Heart right ventricle (tissue), 16 donors: ENCODE measurements at regions not wholly inside any gene's neighbourhood (a gene's known extent, or its start where the extent isn't known, plus 50 kb on each side); places are given as distances from the start of the nearest gene placed in this dataset.

ENCODE experiments used
- ATAC-seq, 8 donors: fragments of 200-7000 bp; cut with Tn5 transposase; one replicate each; pipeline ENCODE4 v1.9.1; 2020; ENCODE audit warnings: mild to moderate bottlenecking in 8 of 8, moderate library complexity in 8 of 8, moderate number of reproducible peaks in 1 of 8
- DNase-seq, 2 donors: peaks; one replicate each; pipeline ENCODE4 v3.0.0-alpha.2; 2020
- H3K27ac ChIP-seq, 10 donors: fragments of 200-600 bp; sonication (generic) in 2 of 10; one replicate each; pipeline versions ENCODE4 v1.5.0 to v1.8.0; 2020 to 2022; ENCODE audit warnings: mild to moderate bottlenecking in 3 of 10
- H3K27me3 ChIP-seq, 7 donors: fragments of 200-600 bp; one replicate each; pipeline ENCODE4 v1.8.0; 2021 to 2022; ENCODE audit warnings: mild to moderate bottlenecking in 2 of 7
- H3K36me3 ChIP-seq, 9 donors: fragments of 200-600 bp; sonication (generic) in 1 of 9; one replicate each; pipeline versions ENCODE4 v1.5.0 to v1.8.0; 2020 to 2022; ENCODE audit warnings: mild to moderate bottlenecking in 2 of 9
- H3K4me1 ChIP-seq, 9 donors: fragments of 200-600 bp; sonication (generic) in 1 of 9; one replicate each; pipeline versions ENCODE4 v1.5.0 to v1.8.0; 2020 to 2022; ENCODE audit warnings: mild to moderate bottlenecking in 4 of 9
- H3K4me3 ChIP-seq, 10 donors: fragments of 200-600 bp; sonication (generic) in 2 of 10; one replicate each; pipeline versions ENCODE4 v1.5.0 to v1.8.0; 2020 to 2022; ENCODE audit warnings: mild to moderate bottlenecking in 7 of 10, moderate library complexity in 2 of 10
- H3K9me3 ChIP-seq, 11 donors: fragments of 200-600 bp in 10 of 11; sonication (generic) in 2 of 11; one replicate each; pipeline versions ENCODE4 v1.5.0 to v1.8.0; 2013 to 2022; ENCODE audit warnings: mild to moderate bottlenecking in 2 of 11, control low read depth in 1 of 11, moderate library complexity in 1 of 11
- CTCF ChIP-seq, 9 donors: fragments of 200-600 bp; sonication (generic) in 2 of 9; IDR thresholded peaks; one replicate each; pipeline versions ENCODE4 v1.5.0 to v1.8.0; 2021 to 2022; ENCODE audit warnings: antibody characterized with exemption in 9 of 9, mild to moderate bottlenecking in 5 of 9, moderate library complexity in 1 of 9
- WGBS, 2 donors: extraction: QIAGEN DNeasy Blood & Tissue Kit; methylation state at CpG; one replicate each; pipeline ENCODE4 v1.1.7; 2013; ENCODE audit warnings: inconsistent platforms in 1 of 2; 5-methylcytosine and 5-hydroxymethylcytosine counted together
- intact Hi-C, 10 donors: fragments of 100-400 bp; cut with DNase I; formaldehyde crosslinking; loops; one replicate each; pipeline versions ENCODE4 v1.11.1 to v1.14.2; 2022
- donor health status: Arrhythmogenic right ventricular cardiomyopathy.
- donor health status: ischemic (EF 13 %, LVEDD 7.1; RV severe dilation, severe dysfunction).
- donor health status: healthy with polysubstance abuse.
- donor health status: DM: no; HTN: yes; CAD: no.
- donor health status: DM: no; HTN: no; CAD: no.
- donor health status: ischemic (EF 25% LVEDD 6.9; RV normal size, moderate dysfunction).
- donor health status: ischemic (EF 25% LVEDD 5.7; RV mildly dilated, moderate dysfunction).
- donor health status: healthy.
- donor health status: DM: yes; HTN: yes; CAD: no.
- donor health status: Ischemic cardiomyopathy.
- donor health status: ischemic (EF 35%, LVEDD 5.7; RV mildly dilated, moderate dysfunction).
- donor health status: nonischemic (EF 11% LVEDD 7.7; RV severe dilation, severe dysfunction).
- donor health status: DM: yes; HTN: yes; CAD: no.
- donor health status: PGD.
- donor health status: ischemic (EF 29% LVEDD 5.4; RV normal size, mild dysfunction).
- donor health status: nonischemic (EF 23%, LVEDD 6.1; RV moderate dilation, normal function).

GRCh38 chr2:45323344-45323743, 287.7 kb downstream of the SRBD1 start:
- WGBS, 2 donors, result 83 to 84% methylated on average over 3 of the region's 3 CpGs
- intact Hi-C loops, result no loop called here
- Histone ChIP-seq H3K9me3 (peaks cover 0 to 17% (median 7%) of the 10 kb centered on the region in 11 donors), H3K4me3 (no peak overlapping the region), H3K4me1 (no peaks in the 10 kb centered on the region), H3K36me3 (no peaks in the 10 kb centered on the region), H3K27me3 (no peaks in the 10 kb centered on the region), H3K27ac (no peak overlapping the region)
- no peak for TF ChIP-seq CTCF (IDR thresholded peaks at IDR 0.05)
- DNase-seq, result no peak
- ATAC-seq, result no peak

GRCh38 chr2:45320956-45321355, 290.1 kb downstream of the SRBD1 start:
- no peak for TF ChIP-seq CTCF (IDR thresholded peaks at IDR 0.05)
- DNase-seq (no peak), ATAC-seq (no peak)
- no peaks in the 10 kb centered on the region for H3K36me3 ChIP-seq
- 90 to 91% methylated on average over 2 of the region's 2 CpGs for WGBS, 2 donors
- H3K4me1 ChIP-seq, result no peaks in the 10 kb centered on the region
- H3K27me3 ChIP-seq, result no peaks in the 10 kb centered on the region
- no peak overlapping the region for H3K27ac ChIP-seq
- intact Hi-C loops, result no loop called here
- H3K9me3 ChIP-seq, result peaks cover 0 to 27% (median 7%) of the 10 kb centered on the region in 11 donors
- no peak overlapping the region for H3K4me3 ChIP-seq

- TF ChIP-seq CTCF (IDR thresholded peaks at IDR 0.05), result no peak
- 71 to 74% methylated on average over 7 of the region's 7 CpGs for WGBS, 2 donors
- Histone ChIP-seq H3K4me1 (no peaks in the 10 kb centered on the region), H3K27me3 (no peaks in the 10 kb centered on the region), H3K4me3 (no peak overlapping the region), H3K9me3 (peaks cover 0 to 27% (median 7%) of the 10 kb centered on the region in 11 donors), H3K36me3 (no peaks in the 10 kb centered on the region), H3K27ac (no peak overlapping the region)
- ATAC-seq (no peak), DNase-seq (no peak)
- intact Hi-C loops, result no loop called here
Observed at GRCh38 chr2:45319683-45320455, 291.2 kb downstream of the SRBD1 start.

GRCh38 chr2:45318686-45319085, 292.4 kb downstream of the SRBD1 start:
- no peaks in the 10 kb centered on the region for H3K4me1 ChIP-seq
- H3K27me3 ChIP-seq, result no peaks in the 10 kb centered on the region
- intact Hi-C loops, result no loop called here
- no peak for TF ChIP-seq CTCF (IDR thresholded peaks at IDR 0.05)
- 88 to 94% methylated on average over 4 of the region's 4 CpGs for WGBS, 2 donors
- no peak overlapping the region for H3K27ac ChIP-seq
- H3K9me3 ChIP-seq, result peaks cover 0 to 18% (median 5%) of the 10 kb centered on the region in 11 donors
- DNase-seq (no peak), ATAC-seq (no peak)
- no peaks in the 10 kb centered on the region for H3K36me3 ChIP-seq
- no peak overlapping the region for H3K4me3 ChIP-seq
